HG03520 (cell line): ENCODE measurements at regions not wholly inside any gene's neighbourhood (a gene's known extent, or its start where the extent isn't known, plus 50 kb on each side); places are given as distances from the start of the nearest gene placed in this dataset.

Experiments used
- ATAC-seq: cut with Tn5 transposase; IDR thresholded peaks from one replicate; pipeline ENCODE4 v1.9.1; 2021; ENCODE audit warnings: mild to moderate bottlenecking, moderate library complexity; ENCODE audit not compliant: unreplicated experiment

DNA sequence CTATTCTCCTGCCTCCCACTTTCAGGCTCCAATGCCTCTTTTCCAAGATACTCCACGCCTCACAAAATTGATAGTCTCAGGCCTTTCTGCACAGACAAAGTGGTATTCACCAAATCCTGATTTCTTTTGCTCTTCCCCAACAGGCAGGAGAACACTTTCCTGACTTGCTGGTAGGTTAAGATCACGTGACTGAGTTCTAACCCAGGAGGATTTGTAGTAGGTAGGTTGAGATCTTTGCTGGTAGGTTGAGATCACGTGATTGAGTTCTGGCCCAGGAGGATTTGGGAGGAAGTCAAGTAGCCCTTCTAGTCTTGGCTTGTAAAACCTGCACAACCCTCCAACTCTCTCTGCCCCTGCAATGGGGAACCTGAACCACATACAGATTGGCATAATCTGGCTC is 741.5 kb downstream of the TYW1 start:
- ATAC-seq: no peak

DNA sequence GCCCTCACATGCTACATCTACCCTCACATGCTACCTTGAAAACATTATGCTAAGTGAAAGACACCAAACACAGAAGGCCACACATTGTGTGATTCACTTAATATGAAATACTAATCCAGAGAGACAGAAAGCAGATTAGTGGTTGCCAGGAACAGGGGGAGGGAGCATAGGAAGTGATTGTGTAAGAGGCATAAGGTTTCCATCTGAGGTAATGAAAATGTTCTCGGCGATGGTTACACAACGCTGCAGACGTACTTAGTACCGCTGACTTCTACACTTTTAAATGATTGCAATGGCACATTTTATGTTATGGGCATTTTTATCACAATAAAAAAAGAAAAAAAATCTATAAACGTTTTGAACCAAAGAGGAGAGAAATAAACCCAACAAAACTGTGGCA is 742.3 kb downstream of the TYW1 start:
- ATAC-seq: no peak

DNA sequence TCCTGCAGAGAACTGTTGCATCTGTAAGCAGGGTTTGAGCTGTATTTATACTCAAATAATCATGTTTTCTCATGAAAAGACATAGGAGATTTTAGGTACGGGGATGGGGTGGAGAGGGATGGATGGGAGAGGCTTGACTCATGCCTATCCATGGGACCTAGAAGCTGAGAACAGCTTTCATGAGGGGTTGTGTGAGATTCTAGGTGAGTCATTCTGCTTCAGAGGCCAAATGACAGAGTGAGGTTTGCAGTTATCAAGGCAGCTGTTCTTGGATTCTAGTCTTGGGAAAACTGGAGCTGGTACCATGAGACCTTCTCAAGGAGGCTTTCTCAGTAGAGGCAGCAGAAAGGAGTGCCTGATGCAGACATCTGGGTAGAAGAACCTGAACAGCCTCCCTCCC is 746.9 kb downstream of the TYW1 start:
- ATAC-seq: no peak

DNA sequence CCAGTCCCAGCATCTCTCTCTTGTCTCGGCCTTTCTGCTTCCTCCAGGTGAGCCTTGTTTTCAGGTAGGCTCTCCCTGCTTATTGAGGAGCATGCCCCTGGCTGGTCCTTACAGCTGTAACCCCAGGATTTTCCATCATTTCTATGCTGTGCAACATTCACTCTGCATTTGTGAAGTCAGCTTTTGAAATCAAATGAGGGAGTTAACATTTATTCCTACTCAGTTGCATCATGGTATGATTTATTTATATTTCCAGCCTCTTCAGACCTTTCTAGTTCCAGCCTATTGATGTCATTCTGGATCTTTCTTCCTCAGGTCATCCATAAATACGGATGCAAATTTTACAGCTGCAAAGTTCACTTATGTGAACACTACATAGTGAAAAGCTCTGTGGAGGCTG is 755.6 kb downstream of the TYW1 start:
- ATAC-seq: no peak

DNA sequence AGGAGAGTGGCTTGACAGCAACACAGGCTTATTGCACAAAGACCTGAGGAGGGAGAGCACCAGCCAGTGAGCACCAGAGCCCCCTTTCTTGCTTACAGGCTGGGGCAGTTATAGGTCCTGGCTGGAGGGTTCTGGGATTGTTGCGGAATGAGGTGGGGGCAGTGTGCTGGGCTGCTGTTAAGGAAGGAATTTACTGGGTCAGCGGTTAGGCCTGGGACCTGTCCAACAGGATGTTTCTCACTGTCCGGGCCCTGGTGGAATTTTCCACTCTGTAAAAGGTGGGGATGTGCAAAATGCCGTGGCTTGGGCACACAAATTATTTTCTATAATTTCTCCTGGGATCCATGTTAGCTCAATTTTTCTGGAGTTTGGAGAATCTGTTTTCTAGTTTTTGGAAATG is 757.3 kb downstream of the TYW1 start:
- no peak for ATAC-seq

DNA sequence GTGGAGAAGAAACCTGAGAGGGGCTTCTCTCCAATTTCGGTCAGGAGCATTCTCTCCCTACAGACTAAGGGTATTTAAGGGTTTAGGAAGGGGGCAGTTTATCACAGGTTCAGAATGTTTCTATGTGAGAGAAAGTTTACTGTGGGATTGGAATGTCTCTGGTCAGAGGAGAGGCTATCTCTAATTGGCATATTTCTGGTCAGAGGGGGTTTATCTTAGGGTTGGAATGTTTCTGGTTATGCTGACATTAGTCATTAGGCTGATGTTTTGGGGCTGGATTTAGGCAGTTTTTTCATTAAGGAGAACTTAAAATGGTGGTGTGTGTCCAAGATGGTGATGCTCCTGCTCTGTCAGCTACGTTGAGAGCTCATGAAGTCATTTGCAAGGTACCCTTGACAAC is 758.0 kb downstream of the TYW1 start:
- no peak for ATAC-seq

DNA sequence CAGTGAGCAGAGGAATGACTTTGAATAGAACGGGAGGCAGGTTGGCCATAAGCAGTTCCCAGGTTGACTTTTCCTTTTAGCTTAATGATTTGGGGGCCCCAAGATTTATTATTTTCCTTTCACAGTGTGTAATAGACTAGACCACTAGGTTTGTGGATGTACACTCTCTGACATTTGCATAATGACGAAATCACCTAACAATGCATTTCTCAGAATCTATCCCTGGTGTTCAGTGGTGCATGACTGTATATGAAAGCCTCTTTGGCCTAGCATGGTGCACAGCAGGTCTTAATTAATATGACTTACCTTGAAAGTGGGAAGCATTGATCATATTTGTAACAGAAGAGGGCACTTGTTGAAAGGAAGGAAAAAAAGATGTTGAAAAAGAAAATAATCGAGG is 761.9 kb downstream of the TYW1 start:
- ATAC-seq: no peak

DNA sequence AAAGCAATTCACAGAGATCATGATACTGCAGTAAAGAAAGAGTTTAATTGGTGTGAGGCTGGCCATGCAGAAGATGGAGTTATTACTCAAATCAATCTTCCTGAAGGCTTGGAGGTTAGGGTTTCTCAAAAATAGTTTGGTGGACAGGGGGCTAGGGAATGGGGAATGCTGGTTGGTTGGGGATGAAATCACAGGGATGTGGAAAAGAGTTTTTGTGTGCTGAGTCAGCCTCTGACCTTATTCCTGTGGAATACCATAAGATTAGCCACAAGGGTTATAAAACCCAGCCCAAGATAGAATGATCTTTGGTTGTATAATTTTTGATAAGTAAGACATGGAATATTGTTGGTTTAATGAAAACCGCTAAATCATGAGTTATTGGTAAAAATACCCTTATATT is 764.3 kb downstream of the TYW1 start:
- ATAC-seq: no peak

DNA sequence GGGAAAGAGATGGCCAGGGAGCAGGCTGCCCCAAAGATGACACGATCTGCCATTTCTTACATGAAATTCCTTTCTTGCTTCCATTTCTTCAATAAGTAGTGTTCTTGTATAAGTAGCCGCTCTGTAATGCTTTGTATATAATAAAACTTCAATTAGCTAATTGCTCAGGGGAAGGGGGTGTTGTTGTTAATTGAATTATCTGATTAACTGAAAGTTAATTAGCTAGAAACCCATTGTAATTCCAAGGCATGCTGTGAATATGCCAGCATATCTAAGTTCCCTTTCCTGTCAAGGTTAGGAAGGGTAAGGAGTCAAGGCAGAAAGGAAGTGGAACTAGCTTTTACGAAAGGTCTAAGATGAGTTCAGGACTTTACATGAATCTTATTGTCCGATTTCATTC is 765.9 kb downstream of the TYW1 start:
- ATAC-seq: no peak

DNA sequence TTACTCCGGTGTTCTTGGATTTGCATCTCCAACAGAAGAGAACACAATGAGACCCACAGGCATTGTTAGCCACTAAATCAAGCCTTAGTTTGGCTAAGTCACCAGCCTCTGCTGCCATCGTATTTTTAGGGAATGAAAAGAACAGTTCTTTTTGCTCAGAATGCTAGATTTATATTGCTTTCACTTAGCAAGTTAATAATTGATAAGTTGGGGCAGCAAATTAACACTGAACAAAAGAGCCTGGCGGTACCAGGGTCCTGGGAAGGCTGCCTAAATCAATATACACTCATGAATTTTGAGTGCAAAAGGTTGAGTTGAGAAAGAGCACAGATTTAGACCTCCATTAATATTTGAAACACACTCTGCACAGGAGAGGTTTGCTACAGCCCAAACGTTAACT is 767.7 kb downstream of the TYW1 start:
- ATAC-seq: no peak

DNA sequence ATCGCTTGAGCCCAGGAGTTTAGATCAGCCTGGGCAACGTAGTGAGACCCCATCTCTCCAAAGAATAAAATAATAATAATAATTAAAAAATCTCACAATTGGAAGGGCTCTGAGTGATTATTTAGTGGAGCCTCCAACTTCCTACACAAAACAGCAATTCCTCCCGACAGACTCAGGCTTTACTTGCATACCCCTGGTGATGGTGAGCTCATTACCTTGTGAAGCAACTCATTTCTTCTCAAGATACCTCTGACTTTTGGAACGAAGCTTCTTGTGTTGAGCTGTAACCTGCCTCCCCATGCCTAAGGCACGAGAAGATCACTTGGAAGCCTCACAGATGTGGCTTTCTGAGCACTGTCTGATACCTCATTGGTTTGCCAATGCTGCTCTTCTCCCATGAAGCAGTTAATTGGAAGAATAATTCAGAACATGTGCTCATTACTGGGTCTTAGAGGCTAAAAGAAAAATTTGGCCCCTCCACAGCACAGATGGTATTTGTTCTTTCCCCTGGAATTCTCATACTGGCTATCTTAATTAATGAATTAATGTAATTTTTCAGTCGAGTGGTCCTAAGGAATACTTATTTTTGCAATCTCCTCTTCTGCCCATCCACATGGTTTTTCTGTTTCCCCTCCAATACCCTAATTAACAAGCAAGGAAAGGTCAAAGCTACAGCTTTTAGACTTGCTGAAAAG is 769.0 kb downstream of the TYW1 start:
- no peak for ATAC-seq

DNA sequence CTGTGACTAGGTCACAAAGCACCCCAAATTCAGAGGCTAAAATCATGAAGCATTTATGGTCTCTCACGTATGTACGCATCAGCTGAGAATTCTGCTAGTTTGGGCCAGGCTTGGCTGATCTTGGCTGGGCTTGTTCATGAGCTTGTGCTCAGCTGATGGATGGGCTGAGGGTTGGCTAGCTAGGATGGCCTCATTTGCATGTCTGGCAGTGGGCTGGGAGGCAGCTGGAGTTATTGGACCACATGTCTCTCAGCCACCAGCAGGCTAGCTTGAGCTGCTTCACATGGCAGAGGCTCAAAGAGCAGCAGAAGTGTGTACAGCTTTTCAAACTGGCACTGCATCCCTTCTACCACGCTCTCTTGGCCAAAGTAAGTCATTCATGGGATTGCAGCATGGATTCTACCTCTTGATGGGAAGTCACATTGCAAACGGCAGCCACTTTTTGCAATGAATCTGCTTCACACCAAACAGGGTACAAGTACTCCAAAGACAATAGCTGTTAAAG is 770.3 kb downstream of the TYW1 start:
- no peak for ATAC-seq

DNA sequence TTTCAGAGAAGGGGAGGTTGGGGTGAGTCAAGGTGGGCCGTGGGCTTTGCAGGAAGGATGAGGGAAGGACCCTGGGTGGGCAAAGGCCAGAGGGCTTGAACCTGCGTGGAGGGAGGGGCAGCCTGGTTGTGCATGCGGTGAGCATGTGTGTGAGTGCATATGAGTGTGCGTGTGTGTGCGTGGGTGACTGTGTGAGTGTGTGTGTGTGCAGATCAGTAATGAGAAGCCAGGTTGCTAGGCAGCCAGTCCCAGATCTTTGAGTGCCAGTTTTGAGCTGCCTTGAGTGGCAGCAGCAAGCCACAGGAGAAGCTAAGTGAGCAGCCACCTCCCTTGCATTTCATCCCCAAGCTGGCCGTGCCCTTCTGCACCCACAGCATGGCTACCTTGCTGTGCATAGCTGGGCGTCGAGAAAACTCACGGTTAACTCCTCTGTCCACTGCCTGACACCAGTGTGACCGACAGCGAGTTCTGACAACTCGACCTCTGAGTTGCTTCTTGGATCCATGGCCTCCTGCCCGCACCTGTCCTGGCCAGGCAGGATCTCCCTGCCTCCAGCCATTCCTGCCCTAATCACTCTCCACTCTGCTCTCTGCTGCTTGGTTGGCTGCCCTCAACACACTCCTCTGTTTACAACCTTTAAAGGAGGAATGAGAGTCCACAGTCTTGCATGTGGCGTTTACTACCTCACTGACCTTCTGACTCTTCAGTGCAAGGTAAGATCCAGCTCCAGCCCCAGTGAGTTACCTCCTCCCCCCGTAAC is 775.4 kb downstream of the TYW1 start:
- ATAC-seq: no peak

DNA sequence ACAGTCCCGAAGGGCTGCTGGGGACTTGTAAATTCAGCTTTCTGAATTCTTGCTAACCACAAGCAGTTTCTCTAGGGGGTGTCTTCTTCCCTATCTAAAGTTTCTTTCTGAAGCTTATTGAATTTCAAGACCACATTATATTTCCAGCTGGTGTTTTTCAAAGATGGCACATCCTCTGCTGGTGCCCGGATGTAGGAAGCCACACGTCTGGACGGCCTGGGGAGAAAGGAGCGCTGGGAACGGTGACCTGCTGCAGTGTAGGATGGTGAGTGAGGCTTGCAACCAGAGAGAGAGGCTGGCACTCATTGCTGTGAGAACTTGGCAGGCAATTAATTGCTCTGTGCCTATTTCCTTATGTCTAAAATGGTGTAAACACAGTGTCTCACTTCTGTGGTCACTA is 776.4 kb downstream of the TYW1 start:
- no peak for ATAC-seq

DNA sequence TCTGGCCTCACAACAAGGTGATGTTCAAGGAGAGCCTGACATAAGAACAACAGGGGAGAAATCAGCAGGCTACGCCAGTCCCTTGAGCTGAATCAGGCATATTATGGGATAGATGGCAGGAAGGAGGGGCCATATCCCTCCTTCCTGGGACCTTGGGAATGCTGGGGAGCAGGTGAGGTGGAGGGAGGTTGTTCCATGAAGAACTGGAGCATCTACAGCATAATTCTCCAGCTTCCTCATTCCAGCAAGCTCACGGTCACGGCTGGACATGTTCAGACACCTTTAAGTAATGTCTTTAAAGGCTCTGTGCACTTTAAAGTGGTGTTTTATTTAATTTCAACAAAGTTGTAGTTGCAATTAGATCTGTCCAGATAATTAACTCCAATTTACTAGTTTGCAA is 780.5 kb downstream of the TYW1 start:
- no peak for ATAC-seq

DNA sequence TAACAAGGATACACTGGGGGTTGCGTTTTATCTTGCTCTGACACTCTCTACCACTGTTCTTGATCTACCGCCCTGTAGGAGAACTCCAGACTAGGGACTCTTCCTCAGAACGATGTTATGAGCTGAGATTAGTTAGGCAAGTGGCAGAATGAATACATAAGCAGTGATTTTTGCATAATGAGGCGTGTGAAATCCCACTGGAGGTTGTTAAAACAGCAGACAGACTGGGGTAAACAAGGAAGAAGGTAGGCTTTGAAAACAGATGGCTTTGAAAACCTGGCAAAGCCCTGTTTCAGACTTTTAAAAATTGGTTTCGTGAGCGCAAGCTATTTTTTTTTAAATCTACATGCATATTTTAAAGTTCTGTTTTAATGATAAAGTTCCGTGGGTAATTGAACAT is 785.2 kb downstream of the TYW1 start:
- ATAC-seq: no peak

DNA sequence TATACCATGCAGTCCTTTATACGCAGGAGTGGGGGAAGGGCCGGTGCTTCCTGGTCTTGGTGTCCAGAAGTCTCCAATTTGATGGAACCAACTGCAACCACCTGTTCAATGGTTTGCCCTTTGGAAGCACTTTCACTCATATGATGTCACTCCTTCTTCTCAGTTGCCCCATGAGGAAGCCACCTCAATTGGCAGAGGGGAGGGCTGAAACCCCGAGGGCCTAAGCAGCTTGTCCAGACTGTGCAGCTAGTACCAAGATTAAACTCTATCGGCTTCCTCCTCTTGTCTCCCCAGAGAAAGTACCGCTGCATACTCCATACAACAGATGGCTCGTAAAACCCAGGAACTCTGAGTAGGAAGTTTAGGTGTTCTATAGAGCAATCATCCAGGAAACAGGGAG is 789.4 kb downstream of the TYW1 start:
- no peak for ATAC-seq

DNA sequence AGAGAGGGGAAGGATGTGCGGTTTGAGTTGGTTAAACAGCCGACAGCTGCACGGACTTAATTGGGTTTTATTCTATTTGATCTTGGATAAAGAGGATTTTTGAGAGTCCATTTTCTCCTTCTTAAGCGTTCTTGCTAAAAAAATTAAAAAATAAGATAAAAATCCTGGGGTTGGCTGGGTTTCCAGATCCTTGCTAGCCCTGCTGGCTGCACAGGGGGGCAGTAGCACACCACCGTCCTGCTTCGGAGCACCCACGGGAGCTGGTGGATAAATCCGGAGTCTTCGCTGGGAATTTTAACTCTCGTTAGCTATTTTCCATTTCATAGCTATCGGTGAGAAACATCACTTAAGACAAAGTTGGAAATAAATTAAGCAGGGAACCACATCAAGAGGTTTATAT is 792.0 kb downstream of the TYW1 start:
- ATAC-seq: no peak

DNA sequence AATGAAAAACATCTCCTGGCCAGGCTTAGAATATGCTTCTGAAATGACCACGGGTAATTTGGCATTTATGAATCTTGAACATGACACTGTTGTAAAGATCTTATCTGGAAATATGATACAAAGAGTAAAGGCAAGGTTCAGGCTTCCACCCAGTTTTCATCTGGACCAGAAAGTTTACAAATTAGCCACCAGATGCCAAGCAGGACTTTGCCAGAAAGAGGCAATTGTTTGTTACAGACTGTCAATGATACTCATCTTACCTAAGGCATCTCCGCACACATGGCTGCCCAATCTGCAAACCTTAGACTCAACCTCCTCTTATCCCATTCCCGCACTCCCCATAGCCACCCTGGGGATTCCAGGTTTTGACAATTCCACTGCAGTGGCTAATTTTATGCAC is 795.3 kb downstream of the TYW1 start:
- ATAC-seq: no peak

DNA sequence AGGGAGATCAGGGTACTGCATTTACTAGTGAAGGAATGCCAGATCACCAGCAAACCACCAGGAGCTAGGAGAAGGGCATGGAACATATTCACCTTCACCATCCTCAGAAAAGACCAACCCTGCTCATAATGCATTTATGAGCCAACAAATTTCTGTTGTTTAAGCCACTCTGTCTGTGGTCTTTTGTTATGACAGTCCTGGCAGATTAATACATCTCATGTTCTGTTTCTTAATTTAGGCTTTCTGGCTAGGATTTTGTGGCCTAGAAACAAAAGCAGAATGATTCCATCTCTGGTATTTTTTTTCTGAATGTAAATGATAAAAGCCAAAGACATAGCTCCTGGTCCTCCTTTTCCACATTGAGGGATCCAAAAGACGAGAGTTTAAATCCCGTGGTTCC is 797.9 kb downstream of the TYW1 start:
- no peak for ATAC-seq

DNA sequence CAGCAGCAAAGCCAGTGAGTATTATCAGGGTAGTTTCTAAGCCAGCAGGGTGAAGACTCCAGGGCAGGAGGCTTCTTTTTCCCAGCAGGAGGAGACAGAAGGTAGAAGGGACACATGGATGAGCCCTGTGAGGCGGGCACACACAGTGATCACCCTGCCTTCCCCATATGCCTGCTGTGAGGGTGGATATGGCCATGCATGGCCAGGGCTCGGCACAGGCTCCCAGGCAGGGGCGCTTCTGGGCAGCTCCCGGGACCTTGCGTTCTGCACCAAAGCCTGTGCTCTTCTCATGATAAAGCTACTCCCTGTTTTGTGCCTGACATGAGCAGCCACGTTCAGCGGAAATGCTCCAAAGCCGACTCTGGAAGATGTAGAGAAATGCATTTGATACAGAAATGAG is 807.2 kb downstream of the TYW1 start:
- ATAC-seq: no peak

DNA sequence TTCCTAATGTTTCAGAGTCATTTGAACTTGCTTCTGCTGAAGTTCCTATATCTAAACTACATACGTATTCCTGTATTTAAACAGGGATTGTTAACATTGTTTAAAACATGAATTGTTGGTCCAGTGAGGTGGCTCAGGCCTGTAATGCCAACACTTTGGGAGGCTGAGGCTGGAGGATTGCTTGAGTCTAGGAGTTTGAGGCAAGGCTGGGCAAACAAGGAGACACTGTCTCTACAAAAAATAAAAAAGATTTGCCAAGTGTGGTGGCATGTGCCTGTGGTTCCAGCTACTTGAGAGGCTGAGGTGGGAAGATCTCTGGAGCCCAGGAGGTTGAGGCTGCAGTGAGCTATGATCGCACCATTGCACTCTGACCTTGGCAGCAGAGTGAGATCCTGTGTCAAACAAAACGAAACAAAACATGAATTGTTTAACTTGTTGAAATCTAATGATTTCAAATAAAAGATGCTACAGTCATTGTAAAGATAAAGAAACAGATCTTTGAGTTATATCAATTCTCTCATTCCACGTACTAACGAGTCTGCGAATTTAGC is 809.4 kb downstream of the TYW1 start:
- ATAC-seq: no peak
